ENCODE measurements at regions not wholly inside any gene's neighbourhood (a gene's known extent, or its start where the extent isn't known, plus 50 kb on each side); places are given as distances from the start of the nearest gene placed in this dataset.

DNA sequence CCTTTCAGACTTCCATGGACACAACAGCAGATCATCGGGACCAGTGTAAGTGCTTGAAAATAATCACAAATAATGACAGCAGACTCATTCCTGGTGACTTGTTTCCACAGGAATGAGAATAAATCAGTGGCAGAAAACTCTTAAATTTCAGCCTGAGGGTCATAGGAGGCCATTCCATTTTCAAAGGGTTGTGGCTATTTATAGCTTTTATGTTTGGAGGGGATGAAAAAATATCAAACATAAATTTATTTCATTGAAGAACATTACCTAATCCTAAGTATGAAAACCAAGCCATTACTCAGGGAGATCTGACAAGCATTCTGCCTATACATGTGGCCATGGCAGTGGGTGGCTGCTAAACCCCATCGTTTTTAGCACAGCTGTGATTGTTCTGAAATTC is 173.6 kb upstream of the CNR1 start:
- Histone ChIP-seq H2BK20ac (ENCODE audit: low read depth, low read length, poor library complexity, severe bottlenecking) (no peak overlapping the region), H3K14ac (ENCODE audit: insufficient read depth, low read length) (no peak overlapping the region), H3K79me2 (ENCODE audit: insufficient read depth, low read length) (no peaks in the 10 kb centered on the region), H3K4me1 (ENCODE audit: insufficient read depth, low read length) (no peaks in the 10 kb centered on the region), H3K23me2 (ENCODE audit: insufficient read length, low read depth, low read length, poor library complexity, severe bottlenecking) (no peaks in the 10 kb centered on the region), H2BK5ac (ENCODE audit: insufficient read length, low read length) (no peak overlapping the region), H3K18ac (ENCODE audit: insufficient read length, low read depth, low read length) (no peak overlapping the region), H3T11ph (ENCODE audit: low read length) (no peak overlapping the region), H4K20me1 (ENCODE audit: control insufficient read depth, insufficient read depth, insufficient read length) (no peaks in the 10 kb centered on the region), H4K8ac (replicated peaks; ENCODE audit: insufficient read length, low read depth, low read length) (no peak overlapping the region), H2BK120ac (ENCODE audit: low read depth, low read length, poor library complexity, severe bottlenecking) (no peak overlapping the region), H3K9ac (ENCODE audit: extremely low read depth, insufficient read length, low read length) (no peak overlapping the region), H3K9me3 (ENCODE audit: control insufficient read depth, low read depth, low read length) (no peaks in the 10 kb centered on the region), H2AK5ac (ENCODE audit: insufficient read length, low read length) (no peak overlapping the region), H3K79me1 (ENCODE audit: insufficient read depth, low read depth, low read length, poor library complexity, severe bottlenecking) (no peaks in the 10 kb centered on the region), H4K91ac (ENCODE audit: insufficient read length, low read depth, low read length) (no peak overlapping the region), H3K27me3 (ENCODE audit: insufficient read depth, low read length) (no peaks in the 10 kb centered on the region), H3K4me2 (ENCODE audit: insufficient read depth, insufficient read length, low read length) (no peak overlapping the region), H3K4ac (ENCODE audit: low read depth, low read length) (no peak overlapping the region), H3K27ac (ENCODE audit: insufficient read length, low read depth, low read length) (no peak overlapping the region), H2BK15ac (ENCODE audit: low read depth, low read length) (no peak overlapping the region), H2AFZ (ENCODE audit: low read length) (no peak overlapping the region), H3K56ac (ENCODE audit: insufficient read length, low read depth, low read length) (no peak overlapping the region), H4K5ac (ENCODE audit: insufficient read length, low read depth, low read length) (no peak overlapping the region), H2BK12ac (ENCODE audit: insufficient read length, low read depth, low read length) (no peak overlapping the region), H3K23ac (ENCODE audit: insufficient read length, low read depth, low read length) (no peak overlapping the region)
- no peak for TF ChIP-seq CTCF (conservative IDR thresholded peaks at IDR 0.05)
- Mint-ChIP-seq H3K9me3 (peaks cover 3% of the 10 kb centered on the region in 2 experiments; a peak in 2 of 5 replicates), H3K36me3 (ENCODE audit: insufficient read depth in 1 of 3, low read depth in 3 of 3) (peaks cover 0 to 4% (median 0%) of the 10 kb centered on the region in 3 experiments; a peak in 2 of 7 replicates), H3K27me3 (ENCODE audit: low read depth) (no peaks in the 10 kb centered on the region), H3K4me3 (no peak overlapping the region), H3K27ac (no peak overlapping the region), H3K4me1 (no peaks in the 10 kb centered on the region)
- no CpG with 5 or more reads among the region's 2 CpGs for WGBS (ENCODE audit: extremely low coverage, insufficient read length, low lambda C conversion rate)
- DNase-seq: no peak

Data from H9 (cell line).